Activated naive CD4-positive, alpha-beta T cell (primary cell): ENCODE measurements at regions not wholly inside any gene's neighbourhood (a gene's known extent, or its start where the extent isn't known, plus 50 kb on each side); places are given as distances from the start of the nearest gene placed in this dataset.
"Not testable (repeated sequence)": the region's sequence is repeated elsewhere in the genome, so short reads cannot be mapped to it uniquely, and the experiment has no call there.

Experiments
- DNase-seq, 4 experiments: peaks; one replicate each; lab custom pipeline; 2025; lab: John Stamatoyannopoulos, UW

DNA sequence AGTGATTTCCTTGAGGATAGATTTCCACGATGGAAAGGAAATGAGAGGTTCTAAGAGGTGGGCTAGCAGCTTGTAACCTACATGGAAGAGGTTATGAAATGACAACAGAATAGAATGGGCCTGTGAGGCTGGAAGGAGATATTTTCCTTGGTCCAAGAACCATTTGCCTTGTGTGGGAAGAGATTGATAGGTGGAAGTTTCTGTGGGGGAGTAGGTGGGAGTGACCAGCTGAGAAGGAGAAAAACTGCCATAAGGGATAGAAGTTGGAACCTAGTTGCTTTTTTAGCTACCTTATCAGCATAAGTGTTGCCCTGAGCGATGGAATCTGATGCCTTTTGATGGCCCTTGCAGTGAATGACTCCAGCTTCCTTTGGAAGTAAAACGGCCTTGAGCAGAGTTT lies 60.4 kb upstream of the NAA35 start:
- DNase-seq = not testable (repeated sequence)

DNA sequence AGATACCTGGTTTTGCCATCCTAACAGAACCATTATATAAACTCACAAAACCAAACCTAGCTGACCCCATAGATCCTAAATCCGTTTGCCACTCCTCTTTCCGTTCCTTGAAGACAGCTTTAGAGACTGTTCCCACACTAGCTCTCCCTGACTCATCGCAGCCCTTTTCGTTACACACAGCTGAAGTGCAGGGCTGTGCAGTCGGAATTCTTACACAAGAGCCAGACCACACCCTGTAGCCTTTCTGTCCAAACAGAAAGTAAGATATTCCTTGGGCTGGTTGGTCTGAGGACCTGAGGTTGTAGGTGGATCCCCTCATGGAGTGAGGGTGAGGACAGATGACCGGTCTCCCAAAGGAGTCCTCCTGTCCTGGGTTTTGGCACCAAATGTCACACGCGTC lies 56.7 kb upstream of the NAA35 start:
- DNase-seq = no peak

DNA sequence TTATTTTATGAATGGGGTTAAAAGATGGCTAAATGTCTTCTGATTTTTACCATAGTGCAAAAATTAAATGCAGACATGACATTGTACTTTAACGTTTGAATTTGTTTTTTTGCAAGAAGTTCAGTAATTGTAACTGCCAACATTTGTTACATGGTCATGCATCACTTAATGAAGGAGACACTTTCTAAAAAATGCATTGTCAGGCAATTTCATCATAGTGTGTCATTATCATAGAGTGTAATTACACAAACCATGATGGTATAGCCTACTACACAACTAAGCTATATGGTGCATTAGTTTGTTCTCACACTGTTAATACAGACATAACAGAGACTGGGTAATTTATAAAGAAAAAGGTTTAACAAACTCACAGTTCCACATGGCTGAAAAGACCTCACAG lies 50.0 kb upstream of the NAA35 start:
- no peak for DNase-seq
